ENCODE measurements at regions not wholly inside any gene's neighbourhood (a gene's known extent, or its start where the extent isn't known, plus 50 kb on each side); places are given as distances from the start of the nearest gene placed in this dataset.

DNA sequence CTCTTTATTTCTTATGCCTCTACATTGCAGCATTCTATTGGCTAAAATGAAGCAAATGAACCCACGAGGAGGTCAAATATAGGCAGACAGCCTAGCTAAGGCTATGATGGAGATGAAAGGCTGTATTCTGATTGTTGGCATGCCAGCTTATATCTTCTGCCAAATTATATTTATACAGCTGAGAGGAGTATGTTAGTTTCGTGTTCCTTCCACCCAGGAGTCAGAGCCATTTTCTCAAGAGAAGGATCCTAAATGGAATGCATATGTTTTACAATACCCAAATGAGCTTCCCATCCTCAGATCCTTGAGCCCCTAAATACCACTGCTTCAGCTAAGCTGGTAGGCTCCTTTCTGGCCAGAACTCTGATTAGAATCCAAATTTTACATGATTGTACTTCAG is 178.4 kb upstream of the HDDC2 start:
- TF ChIP-seq, protein P1, sequence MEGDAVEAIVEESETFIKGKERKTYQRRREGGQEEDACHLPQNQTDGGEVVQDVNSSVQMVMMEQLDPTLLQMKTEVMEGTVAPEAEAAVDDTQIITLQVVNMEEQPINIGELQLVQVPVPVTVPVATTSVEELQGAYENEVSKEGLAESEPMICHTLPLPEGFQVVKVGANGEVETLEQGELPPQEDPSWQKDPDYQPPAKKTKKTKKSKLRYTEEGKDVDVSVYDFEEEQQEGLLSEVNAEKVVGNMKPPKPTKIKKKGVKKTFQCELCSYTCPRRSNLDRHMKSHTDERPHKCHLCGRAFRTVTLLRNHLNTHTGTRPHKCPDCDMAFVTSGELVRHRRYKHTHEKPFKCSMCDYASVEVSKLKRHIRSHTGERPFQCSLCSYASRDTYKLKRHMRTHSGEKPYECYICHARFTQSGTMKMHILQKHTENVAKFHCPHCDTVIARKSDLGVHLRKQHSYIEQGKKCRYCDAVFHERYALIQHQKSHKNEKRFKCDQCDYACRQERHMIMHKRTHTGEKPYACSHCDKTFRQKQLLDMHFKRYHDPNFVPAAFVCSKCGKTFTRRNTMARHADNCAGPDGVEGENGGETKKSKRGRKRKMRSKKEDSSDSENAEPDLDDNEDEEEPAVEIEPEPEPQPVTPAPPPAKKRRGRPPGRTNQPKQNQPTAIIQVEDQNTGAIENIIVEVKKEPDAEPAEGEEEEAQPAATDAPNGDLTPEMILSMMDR (conservative IDR thresholded peaks at IDR 0.05; ENCODE audit: low read depth, low read length), result no peak
- no peak for TF ChIP-seq EZH2 (IDR thresholded peaks at IDR 0.05; ENCODE audit: borderline replicate concordance, low read depth, low read length, poor library complexity, severe bottlenecking)
